Epithelial cell of proximal tubule (primary cell): ENCODE measurements at regions not wholly inside any gene's neighbourhood (a gene's known extent, or its start where the extent isn't known, plus 50 kb on each side); places are given as distances from the start of the nearest gene placed in this dataset.
A peak's percentile ranks its signal among the peaks of the same experiment; 100 is the strongest.

Experiments
- DNase-seq: peaks from one replicate; pipeline ENCODE4 v3.0.0-alpha.2; 2011; ENCODE audit warnings: low read depth
- H3K4me3 ChIP-seq: 2 replicates; pipeline ENCODE4 v1.5.1; 2011; ENCODE audit warnings: low read depth, mild to moderate bottlenecking, low read length
- CTCF ChIP-seq: conservative IDR thresholded peaks from 2 replicates; pipeline ENCODE4 v1.5.1; 2012; ENCODE audit warnings: low read depth, mild to moderate bottlenecking, low read length

DNA sequence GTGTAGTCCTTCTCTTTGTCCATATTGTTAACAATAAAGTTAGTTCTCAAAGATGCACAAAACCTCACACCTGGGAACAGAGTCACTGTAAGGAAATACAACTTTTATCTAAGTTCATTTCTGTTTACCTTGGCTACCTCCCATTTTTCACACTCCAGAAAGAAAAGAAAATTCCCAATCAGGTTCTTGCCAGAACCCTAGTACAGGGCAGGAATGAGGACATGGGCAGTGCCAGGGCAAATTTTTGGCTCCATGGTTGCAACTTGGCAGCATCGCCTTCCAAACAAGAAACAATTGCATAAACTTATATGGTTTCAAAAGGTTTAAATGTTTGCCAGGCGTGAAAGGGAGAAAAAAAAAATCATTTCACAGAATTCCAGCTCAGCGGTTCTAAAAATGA, 296.3 kb upstream of the PRKD1 start:
- TF ChIP-seq CTCF = no peak
- no peak for DNase-seq
- no peak overlapping the region for H3K4me3 ChIP-seq

GRCh38 chr14:30225176-30225575, 297.5 kb upstream of the PRKD1 start:
- TF ChIP-seq CTCF = no peak
- H3K4me3 ChIP-seq = no peak overlapping the region
- no peak for DNase-seq

DNA sequence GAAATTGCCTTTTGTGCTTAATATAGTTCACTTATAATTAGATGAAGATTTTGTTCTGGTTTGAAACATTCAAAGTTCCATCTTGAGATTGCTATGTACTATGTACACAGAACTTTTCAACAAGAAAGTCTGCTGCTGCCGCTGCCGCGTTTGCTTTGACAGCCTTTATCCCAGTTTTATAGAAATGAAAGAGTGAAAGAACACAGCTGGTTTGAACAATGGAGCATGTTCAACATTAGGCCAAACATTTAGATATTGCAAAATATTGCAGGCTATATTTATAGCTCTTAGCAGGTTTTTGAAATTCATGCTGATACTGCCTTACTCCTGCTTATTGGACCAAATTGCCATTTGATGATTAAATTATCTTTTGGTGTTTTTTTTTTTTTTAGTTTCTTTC, 299.8 kb upstream of the PRKD1 start:
- DNase-seq = no peak
- TF ChIP-seq CTCF = no peak

DNA sequence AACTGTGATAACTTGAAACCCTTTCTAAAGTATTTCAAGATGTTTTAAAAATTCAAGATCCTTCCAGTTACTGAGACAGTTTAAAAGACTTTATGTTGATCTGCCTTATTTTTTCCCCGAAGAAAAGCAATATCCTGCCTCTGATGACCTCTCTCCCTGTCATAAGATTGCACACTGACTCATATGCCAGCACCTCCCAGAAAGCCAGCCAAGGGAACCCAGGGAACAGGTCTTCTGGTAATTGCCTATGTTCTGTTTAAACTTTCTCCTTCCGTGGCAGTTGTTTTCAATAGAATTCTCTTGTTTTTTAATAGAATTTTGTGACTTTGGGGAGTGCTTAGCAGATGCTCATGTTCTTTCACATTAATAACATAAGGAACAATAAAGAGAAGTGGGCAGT, 300.2 kb upstream of the PRKD1 start:
- no peak for TF ChIP-seq CTCF
- DNase-seq = peak; percentile 59

More for the DNA sequence above, 299.8 kb upstream of the PRKD1 start:
- no peak overlapping the region for H3K4me3 ChIP-seq

GRCh38 chr14:30230719-30231118, 303.1 kb upstream of the PRKD1 start:
- no peak for TF ChIP-seq CTCF
- DNase-seq = no peak
- H3K4me3 ChIP-seq = no peak overlapping the region

More for the DNA sequence above, 300.2 kb upstream of the PRKD1 start:
- no peak overlapping the region for H3K4me3 ChIP-seq

DNA sequence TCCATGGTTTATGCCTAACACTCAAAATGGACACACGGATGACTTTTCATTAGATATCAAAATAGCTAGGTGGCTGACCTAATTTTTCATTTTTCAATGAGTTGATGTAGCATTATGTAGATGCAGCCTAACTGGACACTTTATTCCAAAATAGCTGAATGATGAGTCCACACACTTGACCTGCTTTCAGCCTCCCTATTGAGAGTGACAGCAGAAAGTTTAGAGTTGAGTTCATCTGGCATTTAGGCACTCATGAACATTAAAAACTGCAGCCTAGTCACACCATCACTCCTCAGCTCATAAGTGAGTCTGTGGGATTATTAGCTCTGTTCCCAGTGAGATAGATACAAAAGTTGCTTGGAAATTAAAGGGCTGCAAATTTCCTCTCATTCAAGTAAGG, 307.3 kb upstream of the PRKD1 start:
- no peak for DNase-seq
- TF ChIP-seq CTCF = no peak
- H3K4me3 ChIP-seq = no peak overlapping the region

- no peak for DNase-seq
- H3K4me3 ChIP-seq = no peak overlapping the region
- TF ChIP-seq CTCF = no peak
Observed at GRCh38 chr14:30235485-30235884, 307.8 kb upstream of the PRKD1 start.
